ENCODE measurements at regions not wholly inside any gene's neighbourhood (a gene's known extent, or its start where the extent isn't known, plus 50 kb on each side); places are given as distances from the start of the nearest gene placed in this dataset.

- TF ChIP-seq CTCF (IDR thresholded peaks at IDR 0.05) = no peak
- TF ChIP-seq SIN3A (IDR thresholded peaks at IDR 0.05; ENCODE audit: borderline replicate concordance, insufficient read depth, low read depth, low read length) = no peak
Observed at GRCh38 chr5:145345511-145346287, 489.4 kb downstream of the PRELID2 start.
